ENCODE measurements at regions not wholly inside any gene's neighbourhood (a gene's known extent, or its start where the extent isn't known, plus 50 kb on each side); places are given as distances from the start of the nearest gene placed in this dataset.

DNA sequence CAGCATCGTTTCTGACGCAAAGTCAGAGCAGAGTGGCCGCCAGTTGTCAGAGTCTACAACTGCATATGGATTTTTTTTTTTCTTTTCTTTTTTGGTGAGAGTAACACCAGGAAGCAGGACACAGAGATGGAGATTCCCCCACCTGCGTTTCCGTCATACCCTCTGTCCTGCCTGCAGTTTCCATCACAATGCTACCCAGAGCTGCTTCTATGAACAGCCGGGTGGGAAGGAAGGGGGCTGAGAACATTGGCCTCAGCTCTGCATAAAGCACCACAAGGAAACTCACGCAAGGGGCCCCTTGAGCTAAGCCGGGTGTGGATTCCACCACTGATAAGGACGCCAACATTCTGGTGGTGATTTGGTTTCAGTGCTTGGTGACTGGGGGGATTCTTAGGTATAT is 183.5 kb upstream of the AFDN start:
- no peak for DNase-seq

GRCh38 chr6:167643716-167644115 is 183.0 kb upstream of the AFDN start:
- DNase-seq, result no peak

DNA sequence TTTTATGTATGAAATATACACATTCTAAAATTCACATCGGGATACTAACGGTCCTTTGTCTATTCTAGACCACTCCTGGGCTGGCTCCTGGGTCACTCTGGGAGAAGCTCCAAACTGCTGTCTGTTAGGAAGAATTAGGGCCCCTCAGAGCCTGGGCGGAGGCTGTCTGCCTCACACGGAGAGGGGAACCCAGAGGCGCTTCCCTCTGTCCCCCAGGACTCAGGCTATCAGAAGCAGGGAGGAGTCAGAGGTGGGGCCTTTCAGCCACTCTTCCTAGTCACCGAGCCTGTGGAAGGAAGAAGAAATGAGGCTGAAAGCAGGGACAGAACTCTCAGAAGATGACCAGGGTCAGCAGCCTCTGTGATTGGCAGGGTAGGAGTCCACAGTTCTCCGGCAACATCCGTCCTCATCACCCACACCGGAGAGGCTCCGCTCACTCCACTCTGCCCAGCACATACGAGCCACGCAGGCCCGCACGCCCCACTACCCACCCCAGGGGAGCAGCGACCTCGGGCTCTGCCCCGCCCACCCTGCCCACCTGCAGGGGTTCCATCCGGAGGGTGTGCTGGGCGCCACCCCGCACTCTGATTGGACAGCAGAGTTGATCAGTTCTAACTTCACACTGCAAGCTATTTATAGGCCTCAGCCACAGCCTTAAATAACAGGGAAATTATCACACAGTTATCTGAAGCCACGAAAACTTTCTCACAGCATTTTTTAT is 182.1 kb upstream of the AFDN start:
- DNase-seq, result no peak

- DNase-seq, result no peak
Observed at GRCh38 chr6:167645368-167645767, 181.3 kb upstream of the AFDN start.

GRCh38 chr6:167647306-167647705 is 179.4 kb upstream of the AFDN start:
- no peak for DNase-seq

GRCh38 chr6:167647737-167648470 is 178.8 kb upstream of the AFDN start:
- DNase-seq, result no peak

- no peak for DNase-seq
Observed at GRCh38 chr6:167648501-167649278, 178.0 kb upstream of the AFDN start.

DNA sequence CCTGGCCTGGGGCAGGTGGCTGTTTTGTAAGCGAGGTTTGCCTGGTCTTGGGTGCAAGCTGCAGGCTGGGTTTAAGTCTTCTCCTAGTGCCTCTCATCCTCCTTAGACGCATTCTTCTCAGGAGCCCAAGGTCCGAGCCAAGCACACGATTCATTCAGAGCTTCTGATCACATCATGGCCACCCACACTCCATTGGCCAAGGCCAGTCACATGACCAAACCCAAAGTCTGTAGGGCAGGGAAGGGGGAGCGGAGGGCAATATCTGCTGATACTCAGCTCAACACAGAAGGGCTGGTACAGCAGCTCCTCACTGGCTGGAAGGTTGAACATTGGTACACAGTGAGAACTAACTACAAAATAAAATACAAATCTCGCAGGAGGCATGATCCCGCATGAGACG is 177.2 kb upstream of the AFDN start:
- DNase-seq, result no peak

GRCh38 chr6:167650730-167651317 is 175.9 kb upstream of the AFDN start:
- no peak for DNase-seq

GRCh38 chr6:167651318-167652041 is 175.2 kb upstream of the AFDN start:
- no peak for DNase-seq

- no peak for DNase-seq
Observed at GRCh38 chr6:167652042-167652700, 174.5 kb upstream of the AFDN start.

- no peak for DNase-seq
Observed at GRCh38 chr6:167652701-167653095, 174.0 kb upstream of the AFDN start.

DNA sequence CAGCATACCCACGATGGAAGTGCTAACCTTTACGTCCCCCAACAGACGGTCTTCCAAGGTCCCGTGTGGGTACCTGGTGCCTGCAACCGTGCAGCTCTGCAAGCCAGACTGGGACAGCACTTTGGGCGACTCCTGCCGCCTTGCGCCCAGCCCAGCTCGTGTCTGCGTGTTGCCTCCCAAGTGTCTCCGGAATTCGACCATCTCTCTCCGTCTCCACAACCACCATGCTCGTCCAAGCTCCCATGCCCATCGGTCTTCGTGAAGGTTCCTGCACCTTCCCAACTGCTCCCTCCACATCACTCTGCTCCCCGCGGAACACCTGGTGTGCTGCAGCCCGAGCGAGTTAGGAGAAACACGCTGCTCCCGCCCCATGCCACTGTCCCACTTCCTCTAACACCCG is 173.2 kb upstream of the AFDN start:
- DNase-seq, result no peak

DNA sequence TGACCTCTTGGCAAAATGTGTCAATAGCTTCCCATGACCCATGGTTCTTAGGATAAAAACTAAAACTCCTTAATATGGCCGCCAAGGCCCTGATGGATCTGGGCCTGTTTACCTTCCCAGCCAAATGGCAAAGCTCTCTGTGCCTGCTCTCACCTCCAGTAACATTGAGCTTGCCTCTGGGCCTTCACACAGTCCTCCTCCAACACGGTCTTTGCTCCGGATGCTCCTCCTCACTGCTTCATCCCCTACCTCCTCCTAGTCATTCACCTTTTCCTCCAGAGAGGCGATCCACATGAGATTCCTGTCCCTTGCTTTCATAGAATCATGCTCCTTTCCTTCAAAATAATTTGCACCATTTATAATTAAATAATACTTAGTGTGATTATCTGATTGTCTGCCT is 172.3 kb upstream of the AFDN start:
- DNase-seq, result no peak

- no peak for DNase-seq
Observed at GRCh38 chr6:167655174-167655821, 171.4 kb upstream of the AFDN start.

- no peak for DNase-seq
Observed at GRCh38 chr6:167658106-167658505, 168.6 kb upstream of the AFDN start.

GRCh38 chr6:167659046-167659445 is 167.7 kb upstream of the AFDN start:
- DNase-seq, result no peak

DNA sequence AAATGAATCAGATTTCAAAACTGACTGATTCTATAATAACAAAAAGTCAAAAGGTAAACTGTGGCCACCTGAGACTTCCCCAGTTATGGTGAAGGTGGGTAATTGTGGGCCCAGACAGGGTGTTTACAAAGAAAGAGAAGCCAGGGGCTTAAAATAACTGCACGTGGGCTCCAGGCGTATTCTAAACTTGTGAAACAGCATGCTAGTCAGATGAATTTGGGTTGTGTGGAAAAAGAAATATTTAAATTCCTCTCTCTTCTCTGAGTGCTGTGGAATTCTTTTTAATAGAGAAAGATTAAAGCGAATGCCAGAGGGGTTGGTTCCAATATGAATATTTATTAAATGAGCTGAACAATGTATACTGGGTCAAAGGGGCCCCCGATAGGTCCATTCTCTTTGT is 166.3 kb upstream of the AFDN start:
- no peak for DNase-seq

GRCh38 chr6:167660944-167661551 is 165.7 kb upstream of the AFDN start:
- DNase-seq, result no peak

DNA sequence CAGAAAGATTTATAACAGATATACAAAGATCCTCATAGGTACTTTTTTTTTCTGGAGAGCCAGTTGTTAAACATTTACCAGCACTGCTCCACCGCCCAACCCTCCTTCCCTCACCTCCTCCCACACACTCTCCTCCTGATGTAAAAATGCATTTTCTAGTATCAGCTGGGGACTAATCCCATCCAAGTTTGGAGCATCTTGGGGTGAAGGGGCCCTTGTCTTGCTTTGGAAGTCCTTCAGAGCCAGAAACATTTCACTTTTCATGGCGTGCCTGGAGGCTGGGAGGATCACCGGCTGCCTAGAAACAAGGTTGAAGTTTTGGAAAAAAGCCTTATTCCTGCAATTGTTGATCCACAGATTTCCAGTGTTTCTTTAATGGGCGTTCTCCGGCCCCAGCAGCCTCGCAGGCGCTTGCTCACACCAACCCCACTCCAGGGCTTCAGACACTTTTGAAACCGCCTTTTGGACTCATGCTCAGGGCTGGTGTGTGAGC is 165.1 kb upstream of the AFDN start:
- no peak for DNase-seq

All from fibroblast of upper back skin (primary cell).